NCI-H2171 treated with DMSO at 0.1 percent for 48 hours (cell line): ENCODE measurements at regions not wholly inside any gene's neighbourhood (a gene's known extent, or its start where the extent isn't known, plus 50 kb on each side); places are given as distances from the start of the nearest gene placed in this dataset.
A peak's percentile ranks its signal among the peaks of the same experiment; 100 is the strongest.
"Not testable (repeated sequence)": the region's sequence is repeated elsewhere in the genome, so short reads cannot be mapped to it uniquely, and the experiment has no call there.

Experiments
- DNase-seq: peaks from one replicate; lab custom pipeline; 2025; lab: John Stamatoyannopoulos, UW

GRCh38 chr3:81910244-81910852 lies 148.9 kb upstream of the GBE1 start:
- DNase-seq = peak; percentile 11

DNA sequence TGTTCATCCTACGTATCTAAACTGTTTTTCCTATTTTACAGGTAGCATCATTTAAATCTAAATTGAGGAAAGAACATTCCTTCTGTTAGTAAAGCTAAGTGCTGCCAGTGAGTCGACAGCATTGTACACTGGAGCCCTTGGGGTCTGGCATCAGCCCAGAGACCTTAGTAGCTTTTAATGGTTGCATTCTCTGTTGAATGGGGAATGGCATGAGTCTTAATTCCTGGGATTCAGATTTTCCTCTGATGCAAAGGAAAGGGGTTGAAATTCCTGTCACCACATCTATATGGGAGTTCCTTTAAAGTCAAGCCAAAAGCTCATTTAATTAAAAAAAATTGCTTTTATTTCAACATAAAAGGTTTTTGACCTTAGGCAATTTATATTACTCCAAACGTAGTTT lies 148.4 kb upstream of the GBE1 start:
- no peak for DNase-seq

GRCh38 chr3:81908561-81908960 lies 147.1 kb upstream of the GBE1 start:
- no peak for DNase-seq

DNA sequence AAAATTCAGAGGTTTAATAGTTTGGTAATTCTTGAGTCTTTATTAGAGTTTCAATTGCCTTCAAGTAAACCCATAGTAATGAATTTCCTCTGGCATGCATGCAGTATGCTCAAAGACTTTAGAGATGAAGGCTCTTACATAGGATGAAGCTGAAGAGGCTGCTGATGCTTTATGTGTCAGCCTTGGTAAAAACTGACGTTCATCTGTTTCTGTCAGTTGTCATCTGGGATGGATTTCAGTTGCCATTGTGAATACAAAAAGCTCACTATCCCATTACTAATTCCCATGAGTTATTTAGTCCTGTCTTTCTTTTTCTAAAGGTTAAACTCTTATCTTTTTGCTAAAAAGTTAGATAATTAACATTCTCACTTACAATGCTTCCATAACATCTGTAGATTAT lies 136.9 kb upstream of the GBE1 start:
- DNase-seq = no peak

- DNase-seq = no peak
Measured at GRCh38 chr3:81894598-81894997, 133.2 kb upstream of the GBE1 start.

GRCh38 chr3:81891055-81891895 lies 129.8 kb upstream of the GBE1 start:
- peak; percentile 47 for DNase-seq

GRCh38 chr3:81888914-81889557 lies 127.6 kb upstream of the GBE1 start:
- no peak for DNase-seq

DNA sequence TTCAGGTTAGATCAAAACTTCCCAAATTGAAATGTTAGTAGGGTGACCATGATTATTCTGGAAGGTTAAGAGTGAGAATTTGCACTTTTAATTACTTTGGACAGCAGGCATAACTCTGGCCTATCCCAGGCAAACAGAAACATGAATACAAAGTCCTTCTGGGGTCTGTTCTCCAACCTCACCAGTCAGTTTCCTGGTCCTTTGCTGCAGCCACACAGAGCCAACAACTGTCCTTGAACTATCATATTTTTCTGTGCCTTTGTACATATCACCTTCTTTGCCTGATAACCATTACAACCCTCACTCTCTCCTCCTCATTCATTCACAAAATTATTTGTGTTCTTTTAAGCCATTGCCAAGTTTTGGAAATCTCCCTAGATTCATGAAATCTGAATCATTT lies 126.0 kb upstream of the GBE1 start:
- no peak for DNase-seq

DNA sequence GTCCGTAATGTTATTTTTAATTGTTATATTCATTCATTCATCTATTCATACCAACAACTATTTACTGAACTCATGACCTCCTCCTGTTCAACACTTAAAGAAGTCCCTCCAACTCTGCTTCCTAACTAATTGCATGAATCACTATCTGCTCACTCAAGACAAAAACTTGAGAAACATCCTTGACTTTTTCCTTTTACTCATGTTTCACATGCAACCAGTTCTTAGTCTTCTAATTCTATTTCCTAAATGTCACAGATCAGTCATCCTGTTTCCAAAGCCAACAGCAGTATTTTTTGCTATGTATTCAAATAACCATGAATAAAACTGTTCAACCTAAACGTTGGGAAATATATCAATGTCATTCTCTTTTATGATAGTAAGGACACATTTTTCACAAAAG lies 124.6 kb upstream of the GBE1 start:
- DNase-seq = no peak

DNA sequence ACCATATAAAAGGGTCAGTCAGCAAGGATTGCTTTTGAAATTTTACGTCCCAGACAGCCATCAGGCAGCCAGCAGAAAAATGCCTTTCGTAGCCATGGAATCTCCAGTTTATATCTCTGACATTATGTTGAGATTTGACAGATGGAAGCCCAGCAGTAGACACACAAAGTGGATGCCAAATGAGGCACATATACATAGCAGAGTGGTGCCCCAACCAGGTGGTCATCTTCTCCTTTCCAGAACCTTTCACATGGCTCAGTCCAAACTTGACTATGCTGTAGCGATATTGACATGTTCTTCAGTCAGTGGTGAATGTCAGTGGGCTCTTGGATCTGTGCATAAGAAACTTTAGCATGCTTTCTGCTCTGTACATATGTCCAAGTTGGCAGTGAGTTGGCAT lies 123.3 kb upstream of the GBE1 start:
- no peak for DNase-seq

- no peak for DNase-seq
Measured at GRCh38 chr3:81876826-81877225, 115.4 kb upstream of the GBE1 start.

DNA sequence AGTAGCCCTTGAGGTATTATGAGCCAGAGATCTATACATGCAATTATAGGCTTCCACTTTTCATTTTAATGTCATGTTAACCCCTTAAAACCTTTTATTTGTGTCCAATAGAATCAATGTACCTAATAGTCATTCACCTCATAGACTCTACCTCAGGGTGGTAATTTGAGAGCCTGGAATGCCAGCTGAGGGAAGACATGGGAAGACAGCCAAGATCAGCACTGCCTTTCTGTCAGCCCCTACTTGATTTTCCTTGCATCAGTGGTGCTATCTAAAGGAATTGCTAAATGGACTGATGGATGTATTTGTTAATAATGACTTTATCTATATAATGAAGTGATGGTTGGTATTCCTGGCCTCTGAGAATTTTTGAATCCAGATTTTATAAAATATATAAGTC lies 113.3 kb upstream of the GBE1 start:
- peak; percentile 39 for DNase-seq

- no peak for DNase-seq
Measured at GRCh38 chr3:81872566-81872965, 111.1 kb upstream of the GBE1 start.

DNA sequence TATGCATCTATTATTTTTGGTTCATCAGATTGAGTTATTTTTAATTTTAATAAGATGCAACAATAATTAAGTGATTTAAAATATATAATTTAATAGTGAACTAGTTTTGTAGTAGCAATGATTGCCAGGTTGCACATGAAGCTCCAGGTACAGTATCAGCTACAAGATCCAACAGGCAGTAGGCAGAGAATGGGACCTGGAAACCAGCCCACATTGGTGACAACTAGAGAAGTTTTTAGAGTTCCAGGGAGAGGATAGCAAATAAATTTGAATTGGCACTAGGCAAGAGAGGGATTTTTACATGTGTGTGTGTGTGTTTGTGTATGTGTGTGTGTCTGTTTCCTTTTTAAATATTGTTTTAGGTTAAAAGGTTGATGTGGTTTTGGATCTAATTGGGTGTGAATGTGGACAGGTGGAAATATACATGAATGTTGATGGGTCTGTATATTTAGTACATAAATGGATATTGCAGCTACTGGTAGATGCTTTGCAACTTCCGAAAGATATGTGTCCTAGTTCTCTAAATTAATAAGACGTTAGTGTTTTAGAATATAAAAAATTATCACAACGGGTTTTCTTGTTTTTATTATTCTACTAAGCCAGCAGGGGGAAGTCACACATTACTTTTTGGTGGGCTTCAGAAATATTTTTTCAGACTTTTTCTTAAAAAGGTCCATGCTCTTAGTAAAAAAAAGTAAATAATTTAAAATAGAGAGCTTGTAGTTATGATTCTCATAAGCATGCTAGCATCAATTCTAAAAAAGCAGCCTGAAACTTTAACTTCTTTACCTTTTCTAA lies 110.1 kb upstream of the GBE1 start:
- peak; percentile 7 for DNase-seq

DNA sequence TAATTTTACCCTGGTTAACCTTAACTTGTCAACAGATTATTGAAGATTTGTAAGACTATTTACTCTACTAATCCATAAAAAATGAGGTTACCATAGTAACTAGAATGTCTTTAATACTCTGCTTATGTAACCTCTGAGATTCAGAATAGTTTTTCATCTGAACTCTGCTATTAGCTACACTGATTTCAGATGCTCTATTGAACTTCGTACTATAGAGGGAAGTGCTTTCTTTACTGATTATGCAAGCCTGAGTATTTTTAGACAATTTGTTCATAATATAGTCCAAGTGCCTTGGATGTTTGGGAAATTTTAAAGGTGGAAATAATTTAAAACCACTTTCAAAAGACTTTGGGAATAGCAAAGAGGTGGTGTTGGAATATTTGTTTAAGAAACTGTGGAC lies 107.9 kb upstream of the GBE1 start:
- DNase-seq = no peak

DNA sequence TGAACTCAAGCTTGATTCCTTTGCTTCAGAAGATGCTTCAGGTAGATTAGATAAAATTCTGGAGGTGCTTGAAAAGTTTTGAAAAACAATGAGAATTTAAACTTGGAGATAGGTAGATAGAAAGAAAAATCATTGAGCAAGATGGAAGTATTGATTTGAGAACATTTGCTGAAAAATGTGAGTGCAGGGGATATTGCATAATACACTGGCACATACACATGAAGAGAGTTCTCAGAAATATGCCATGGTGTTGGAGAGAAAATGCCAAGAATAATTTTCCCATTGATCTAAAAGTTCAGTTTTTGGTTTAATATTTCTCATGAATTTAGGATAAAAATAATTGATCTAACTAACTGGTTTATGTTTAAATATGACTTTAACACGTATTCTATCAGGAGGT lies 107.2 kb upstream of the GBE1 start:
- no peak for DNase-seq

- DNase-seq = no peak
Measured at GRCh38 chr3:81867875-81868274, 106.4 kb upstream of the GBE1 start.

- not testable (repeated sequence) for DNase-seq
Measured at GRCh38 chr3:81865164-81865563, 103.7 kb upstream of the GBE1 start.

DNA sequence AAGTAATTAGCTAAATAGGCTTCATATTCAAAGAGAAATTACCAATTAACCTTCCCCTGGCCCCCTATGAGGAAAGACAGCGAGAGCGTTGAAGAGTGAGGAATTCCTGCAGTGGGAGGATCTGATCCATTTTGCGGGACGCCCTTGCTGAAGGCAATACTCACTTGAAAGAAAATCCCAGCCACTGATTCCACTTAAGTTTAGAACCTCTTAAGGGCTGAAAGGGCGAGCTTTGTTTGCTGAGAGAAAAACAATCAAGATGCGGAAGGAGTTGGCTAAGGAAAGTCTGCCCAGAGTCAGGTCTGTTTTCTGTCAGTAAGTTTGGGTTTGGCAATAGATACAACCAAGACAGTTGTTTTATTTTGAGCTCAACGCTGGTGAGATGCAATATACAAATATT lies 102.8 kb upstream of the GBE1 start:
- no peak for DNase-seq

DNA sequence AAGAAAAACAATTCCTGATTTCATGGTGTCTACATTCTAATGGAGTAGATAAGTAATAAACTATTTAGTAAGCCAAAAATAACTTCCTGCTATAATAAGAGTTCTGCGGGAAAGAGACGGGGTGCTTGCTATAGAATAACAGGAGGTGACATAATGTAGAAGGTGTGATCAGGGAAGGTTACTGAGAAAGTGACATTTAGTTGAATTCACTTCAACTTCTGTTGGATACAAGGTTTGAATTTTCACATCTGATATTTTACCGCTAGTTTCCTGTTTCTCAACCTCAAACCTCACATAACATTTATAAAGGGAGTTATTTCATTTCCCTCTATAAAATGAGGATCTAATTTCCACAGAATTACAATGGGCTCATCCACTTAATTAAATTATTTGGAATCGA lies 102.3 kb upstream of the GBE1 start:
- no peak for DNase-seq

DNA sequence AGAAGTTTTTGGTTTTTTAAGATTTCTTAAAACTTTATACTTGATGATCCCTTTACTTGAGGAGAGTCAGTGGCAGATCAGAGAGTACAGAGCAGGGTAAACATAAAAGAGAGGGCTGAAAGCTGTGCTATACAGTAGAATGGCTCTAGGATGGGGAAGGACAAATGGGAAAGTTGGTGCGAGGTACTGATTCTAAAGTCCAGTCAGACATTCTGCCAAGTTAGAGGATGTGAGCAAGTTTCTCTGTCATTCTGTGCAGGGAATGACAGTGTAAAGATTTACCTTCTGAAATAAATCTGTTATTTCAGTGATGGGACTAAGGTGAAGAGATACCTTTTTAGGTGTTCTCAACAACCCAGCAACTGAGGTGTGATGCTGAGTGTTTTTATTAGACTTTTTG lies 100.1 kb upstream of the GBE1 start:
- no peak for DNase-seq

- DNase-seq = no peak
Measured at GRCh38 chr3:81859524-81859923, 98.1 kb upstream of the GBE1 start.

DNA sequence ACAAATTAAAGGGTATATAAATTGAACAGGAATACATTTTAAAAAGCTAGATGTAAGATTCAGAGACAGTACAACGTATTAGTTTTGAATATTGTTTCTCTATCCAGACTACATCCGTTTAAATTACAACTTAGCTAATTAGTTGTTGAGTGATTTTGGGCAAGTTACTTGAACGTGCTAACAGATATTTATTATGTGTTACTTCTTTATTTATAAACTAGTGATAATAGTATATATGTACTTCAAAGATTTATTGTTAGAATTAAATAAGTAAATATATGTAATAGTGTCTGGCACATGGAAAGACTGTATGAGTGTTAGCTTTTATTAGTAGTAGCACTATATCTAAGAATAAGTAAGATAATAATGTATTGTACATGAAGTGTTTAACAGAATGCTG lies 92.0 kb upstream of the GBE1 start:
- DNase-seq = no peak
